ENCODE measurements at regions not wholly inside any gene's neighbourhood (a gene's known extent, or its start where the extent isn't known, plus 50 kb on each side); places are given as distances from the start of the nearest gene placed in this dataset.

- TF ChIP-seq EP300 (IDR thresholded peaks at IDR 0.05) (no peak), CTCF (IDR thresholded peaks at IDR 0.05) (no peak)
These were observed 247.8 kb downstream of the EIPR1 start for GRCh38 chr2:3129867-3130266.

All from suprapubic skin (tissue), 3 donors.